Small intestine (tissue), 7 donors: ENCODE measurements at regions not wholly inside any gene's neighbourhood (a gene's known extent, or its start where the extent isn't known, plus 50 kb on each side); places are given as distances from the start of the nearest gene placed in this dataset.

Experiments used
- DNase-seq, 2 donors: peaks; one replicate each; pipeline versions ENCODE4 v3.0.0 to v3.0.0-alpha.2; 2013
- FAIRE-seq: peaks from 2 replicates; lab custom pipeline; 2012; peaks lifted over from hg19 to GRCh38; lab: Jason Lieb, UNC
- H3K27ac ChIP-seq, 3 donors: one replicate each; pipeline ENCODE4 v1.5.1; 2013; ENCODE audit warnings: low read length in 2 of 3, mild to moderate bottlenecking in 2 of 3, control low read depth in 1 of 3, inconsistent platforms in 1 of 3, low read depth in 1 of 3, moderate library complexity in 1 of 3
- H3K27me3 ChIP-seq, 3 donors: one replicate each; pipeline ENCODE4 v1.6.1; 2013; ENCODE audit warnings: low read length in 3 of 3, inconsistent platforms in 1 of 3; ENCODE audit not compliant: control insufficient read depth in 3 of 3, insufficient read depth in 3 of 3
- H3K36me3 ChIP-seq, 3 donors: one replicate each; pipeline ENCODE4 v1.6.1; 2013; ENCODE audit warnings: low read length in 3 of 3, inconsistent platforms in 1 of 3, low read depth in 1 of 3, mild to moderate bottlenecking in 1 of 3, moderate library complexity in 1 of 3; ENCODE audit not compliant: control insufficient read depth in 3 of 3, insufficient read depth in 2 of 3
- H3K4me1 ChIP-seq, 3 donors: one replicate each; pipeline ENCODE4 v1.6.1; 2013; ENCODE audit warnings: low read length in 2 of 3, inconsistent platforms in 1 of 3, low read depth in 1 of 3, mild to moderate bottlenecking in 1 of 3, moderate library complexity in 1 of 3; ENCODE audit not compliant: control insufficient read depth in 3 of 3, insufficient read depth in 2 of 3
- H3K4me3 ChIP-seq, 3 donors: one replicate each; pipeline ENCODE4 v1.5.1; 2013; ENCODE audit warnings: low read length in 3 of 3, control low read depth in 1 of 3, inconsistent platforms in 1 of 3, low read depth in 1 of 3, mild to moderate bottlenecking in 1 of 3, moderate library complexity in 1 of 3
- H3K9me3 ChIP-seq, 2 donors: one replicate each; pipeline ENCODE4 v1.6.1; 2013; ENCODE audit warnings: low read depth in 1 of 2, low read length in 1 of 2; ENCODE audit not compliant: control insufficient read depth in 2 of 2, insufficient read depth in 1 of 2
- WGBS, 3 donors: extraction: QIAGEN DNeasy Blood & Tissue Kit; methylation state at CpG; one replicate each; pipeline ENCODE4 v1.1.7; 2013; 5-methylcytosine and 5-hydroxymethylcytosine counted together
- donor health status: healthy with polysubstance abuse.
- donor health status: control.
- donor health status: control.
- donor health status: Bipolar disorder and iron deficiency.
- donor health status: healthy.

- H3K9me3 ChIP-seq: no peaks in the 10 kb centered on the region
Measured at GRCh38 chr7:131106681-131107336, 220.9 kb upstream of the MKLN1 start.

GRCh38 chr7:131107337-131108211, 220.1 kb upstream of the MKLN1 start:
- H3K9me3 ChIP-seq: no peaks in the 10 kb centered on the region
- H3K4me3 ChIP-seq: peak overlapping the region; percentile 67 to 99 (median 83)
- WGBS, 3 donors: 0 to 1% (median 0%) methylated on average over 47 to 63 of the region's 63 CpGs
- FAIRE-seq: no peak
- H3K27ac ChIP-seq: peak overlapping the region; percentile 21 to 100 (median 69)
- peak; percentile 73 to 83 for DNase-seq
- H3K27me3 ChIP-seq: peaks cover 0 to 58% (median 0%) of the 10 kb centered on the region in 3 donors
- H3K36me3 ChIP-seq: no peaks in the 10 kb centered on the region
- H3K4me1 ChIP-seq: peaks cover 0 to 14% (median 2%) of the 10 kb centered on the region in 3 donors

More at GRCh38 chr7:131106681-131107336, 220.9 kb upstream of the MKLN1 start:
- Histone ChIP-seq H3K27me3 (peaks cover 0 to 58% (median 0%) of the 10 kb centered on the region in 3 donors), H3K4me3 (peak overlapping the region; percentile 67 to 99 (median 83)), H3K27ac (peak overlapping the region; percentile 21 to 100 (median 84)), H3K36me3 (no peaks in the 10 kb centered on the region), H3K4me1 (peaks cover 0 to 14% (median 2%) of the 10 kb centered on the region in 3 donors)
- DNase-seq (peak in 1 of 2 donors; percentile 45), FAIRE-seq (no peak)
- WGBS, 3 donors: 0 to 1% (median 0%) methylated on average over 30 to 32 of the region's 32 CpGs

- H3K27me3 ChIP-seq: peaks cover 0 to 59% (median 0%) of the 10 kb centered on the region in 3 donors
- H3K4me1 ChIP-seq: peaks cover 0 to 14% (median 2%) of the 10 kb centered on the region in 3 donors
- DNase-seq (peak; percentile 29 to 55), FAIRE-seq (no peak)
- peak overlapping the region; percentile 67 to 99 (median 83) for H3K4me3 ChIP-seq
- peak overlapping the region; percentile 21 to 100 (median 43) for H3K27ac ChIP-seq
- no peaks in the 10 kb centered on the region for H3K9me3 ChIP-seq
- WGBS, 3 donors: 5 to 7% (median 7%) methylated on average over 30 of the region's 30 CpGs
- H3K36me3 ChIP-seq: no peaks in the 10 kb centered on the region
Measured at GRCh38 chr7:131108212-131108940, 219.3 kb upstream of the MKLN1 start.

GRCh38 chr7:131109011-131109758, 218.5 kb upstream of the MKLN1 start:
- DNase-seq (no peak), FAIRE-seq (no peak)
- Histone ChIP-seq H3K27ac (peak overlapping the region in 2 of 3 donors; percentile 37 to 100), H3K36me3 (no peaks in the 10 kb centered on the region), H3K27me3 (peaks cover 0 to 59% (median 0%) of the 10 kb centered on the region in 3 donors), H3K4me3 (peak overlapping the region in 2 of 3 donors; percentile 35 to 67), H3K4me1 (peaks cover 0 to 14% (median 2%) of the 10 kb centered on the region in 3 donors), H3K9me3 (no peaks in the 10 kb centered on the region)
- 57 to 63% (median 62%) methylated on average over 6 of the region's 6 CpGs for WGBS, 3 donors

- H3K36me3 ChIP-seq: no peaks in the 10 kb centered on the region
- H3K9me3 ChIP-seq: no peaks in the 10 kb centered on the region
- 1% methylated on average over 27 to 37 of the region's 37 CpGs for WGBS, 3 donors
- peaks cover 0 to 55% (median 0%) of the 10 kb centered on the region in 3 donors for H3K27me3 ChIP-seq
- H3K4me1 ChIP-seq: peaks cover 0 to 14% (median 2%) of the 10 kb centered on the region in 3 donors
- H3K4me3 ChIP-seq: peak overlapping the region; percentile 35 to 59 (median 51)
- DNase-seq: peak; percentile 70 to 84
- peak overlapping the region in 2 of 3 donors; percentile 33 to 100 for H3K27ac ChIP-seq
- FAIRE-seq: no peak
Measured at GRCh38 chr7:131109759-131110296, 217.8 kb upstream of the MKLN1 start.

GRCh38 chr7:131110297-131111080, 217.2 kb upstream of the MKLN1 start:
- Histone ChIP-seq H3K27ac (peak overlapping the region in 2 of 3 donors; percentile 33 to 76), H3K4me3 (peak overlapping the region; percentile 35 to 59 (median 51)), H3K4me1 (peaks cover 0 to 14% (median 2%) of the 10 kb centered on the region in 3 donors), H3K36me3 (no peaks in the 10 kb centered on the region), H3K27me3 (peaks cover 0 to 48% (median 0%) of the 10 kb centered on the region in 3 donors), H3K9me3 (no peaks in the 10 kb centered on the region)
- 7 to 17% (median 13%) methylated on average over 12 of the region's 12 CpGs for WGBS, 3 donors
- FAIRE-seq (no peak), DNase-seq (peak; percentile 27 to 35)

- no peak for FAIRE-seq
- Histone ChIP-seq H3K27ac (peak overlapping the region in 1 of 3 donors; percentile 76), H3K27me3 (peaks cover 0 to 48% (median 0%) of the 10 kb centered on the region in 3 donors), H3K36me3 (no peaks in the 10 kb centered on the region), H3K4me1 (peaks cover 0 to 14% (median 2%) of the 10 kb centered on the region in 3 donors), H3K9me3 (no peaks in the 10 kb centered on the region), H3K4me3 (no peak overlapping the region)
- peak; percentile 48 to 73 for DNase-seq
- 1 to 7% (median 2%) methylated on average over 6 of the region's 6 CpGs for WGBS, 3 donors
Measured at GRCh38 chr7:131111081-131111576, 216.5 kb upstream of the MKLN1 start.
